ENCODE measurements at regions not wholly inside any gene's neighbourhood (a gene's known extent, or its start where the extent isn't known, plus 50 kb on each side); places are given as distances from the start of the nearest gene placed in this dataset.

GRCh38 chr13:63438951-63439350, 2023.3 kb upstream of the PCDH20 start:
- TF ChIP-seq ZNF274 (IDR thresholded peaks at IDR 0.05; ENCODE audit: low read depth, low read length) (no peak), YY1 (IDR thresholded peaks at IDR 0.05; ENCODE audit: insufficient read depth, insufficient read length) (no peak)

DNA sequence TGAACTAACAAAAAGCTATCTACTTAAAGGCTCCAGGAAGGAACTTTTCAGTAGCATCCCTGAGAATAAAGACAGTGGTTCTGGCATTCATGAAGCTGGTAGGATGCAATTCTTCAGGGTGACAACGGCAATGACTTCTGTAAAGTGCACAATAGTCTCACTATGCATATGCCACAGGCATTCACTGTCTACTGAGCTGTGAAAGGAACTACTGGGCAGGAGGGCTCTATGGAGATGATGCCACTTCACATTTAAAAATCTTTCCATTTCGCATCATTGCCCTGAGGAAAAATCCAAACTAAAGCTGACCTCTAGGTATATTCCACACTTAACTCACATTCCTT, 2020.6 kb upstream of the PCDH20 start:
- TF ChIP-seq ZNF274 (IDR thresholded peaks at IDR 0.05; ENCODE audit: low read depth, low read length) (no peak), YY1 (IDR thresholded peaks at IDR 0.05; ENCODE audit: insufficient read depth, insufficient read length) (no peak), SUZ12 (IDR thresholded peaks at IDR 0.05; ENCODE audit: extremely low read depth, insufficient read depth, insufficient read length) (no peak)
- DNase-seq (ENCODE audit: low read depth, low spot score): no peak

More at GRCh38 chr13:63438951-63439350, 2023.3 kb upstream of the PCDH20 start:
- H3K9ac ChIP-seq (ENCODE audit: insufficient read length, low read depth): no peak overlapping the region
- no peak overlapping the region for H3K4me3 ChIP-seq (ENCODE audit: insufficient read length, low read depth)
- H3K36me3 ChIP-seq (ENCODE audit: insufficient read depth, insufficient read length, low read length): no peaks in the 10 kb centered on the region
- no peaks in the 10 kb centered on the region for H3K9me3 ChIP-seq (ENCODE audit: insufficient read depth, low read length)
- H3K27me3 ChIP-seq (ENCODE audit: insufficient read depth, insufficient read length): no peaks in the 10 kb centered on the region
- H3K4me1 ChIP-seq (ENCODE audit: insufficient read depth, insufficient read length): no peaks in the 10 kb centered on the region
- DNase-seq (ENCODE audit: low read depth, low spot score): no peak

DNA sequence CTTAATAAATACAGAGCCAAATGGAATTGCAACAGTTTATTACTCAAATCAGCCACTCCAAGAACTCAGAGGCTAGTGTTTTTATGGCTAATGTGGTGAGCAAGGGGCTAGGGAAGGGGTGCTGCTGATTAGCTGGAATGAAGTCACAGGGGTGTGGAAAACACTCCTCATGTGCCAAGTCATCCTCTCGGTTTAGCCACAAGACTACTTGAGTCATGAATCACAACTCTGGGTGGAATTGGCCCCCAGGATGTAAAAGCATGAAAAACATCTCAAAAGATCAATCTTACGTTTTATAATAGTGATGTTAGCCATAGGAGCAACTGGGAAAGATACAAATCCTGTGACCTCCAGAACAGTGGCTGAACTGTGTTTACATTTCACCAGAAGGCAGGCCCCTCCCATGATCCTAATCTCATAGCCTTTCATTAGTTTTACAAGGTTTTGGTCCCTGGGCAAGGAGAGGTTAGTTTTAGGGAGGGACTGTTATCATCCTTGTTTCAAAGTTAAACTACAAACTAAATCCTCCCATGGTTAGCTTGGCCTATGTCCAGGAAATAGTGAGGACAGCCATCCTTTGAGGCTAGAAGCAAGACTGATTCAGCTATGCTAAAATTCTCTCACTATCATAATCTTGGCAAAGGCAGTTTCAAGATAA, 2020.1 kb upstream of the PCDH20 start:
- no peaks in the 10 kb centered on the region for H3K4me1 ChIP-seq (ENCODE audit: insufficient read depth, insufficient read length)
- DNase-seq (ENCODE audit: low read depth, low spot score): no peak
- no peaks in the 10 kb centered on the region for H3K27me3 ChIP-seq (ENCODE audit: insufficient read depth, insufficient read length)
- no peak overlapping the region for H3K9ac ChIP-seq (ENCODE audit: insufficient read length, low read depth)
- H3K9me3 ChIP-seq (ENCODE audit: insufficient read depth, low read length): no peaks in the 10 kb centered on the region
- H3K36me3 ChIP-seq (ENCODE audit: insufficient read depth, insufficient read length, low read length): no peaks in the 10 kb centered on the region
- no peak overlapping the region for H3K4me3 ChIP-seq (ENCODE audit: insufficient read length, low read depth)
- TF ChIP-seq YY1 (IDR thresholded peaks at IDR 0.05; ENCODE audit: insufficient read depth, insufficient read length): no peak
- no peak for TF ChIP-seq ZNF274 (IDR thresholded peaks at IDR 0.05; ENCODE audit: low read depth, low read length)
- no peak for TF ChIP-seq SUZ12 (IDR thresholded peaks at IDR 0.05; ENCODE audit: extremely low read depth, insufficient read depth, insufficient read length)

More for the DNA sequence above, 2020.6 kb upstream of the PCDH20 start:
- H3K4me1 ChIP-seq (ENCODE audit: insufficient read depth, insufficient read length): no peaks in the 10 kb centered on the region
- H3K4me3 ChIP-seq (ENCODE audit: insufficient read length, low read depth): no peak overlapping the region
- H3K36me3 ChIP-seq (ENCODE audit: insufficient read depth, insufficient read length, low read length): no peaks in the 10 kb centered on the region
- no peak overlapping the region for H3K9ac ChIP-seq (ENCODE audit: insufficient read length, low read depth)
- H3K9me3 ChIP-seq (ENCODE audit: insufficient read depth, low read length): no peaks in the 10 kb centered on the region
- H3K27me3 ChIP-seq (ENCODE audit: insufficient read depth, insufficient read length): no peaks in the 10 kb centered on the region

DNA sequence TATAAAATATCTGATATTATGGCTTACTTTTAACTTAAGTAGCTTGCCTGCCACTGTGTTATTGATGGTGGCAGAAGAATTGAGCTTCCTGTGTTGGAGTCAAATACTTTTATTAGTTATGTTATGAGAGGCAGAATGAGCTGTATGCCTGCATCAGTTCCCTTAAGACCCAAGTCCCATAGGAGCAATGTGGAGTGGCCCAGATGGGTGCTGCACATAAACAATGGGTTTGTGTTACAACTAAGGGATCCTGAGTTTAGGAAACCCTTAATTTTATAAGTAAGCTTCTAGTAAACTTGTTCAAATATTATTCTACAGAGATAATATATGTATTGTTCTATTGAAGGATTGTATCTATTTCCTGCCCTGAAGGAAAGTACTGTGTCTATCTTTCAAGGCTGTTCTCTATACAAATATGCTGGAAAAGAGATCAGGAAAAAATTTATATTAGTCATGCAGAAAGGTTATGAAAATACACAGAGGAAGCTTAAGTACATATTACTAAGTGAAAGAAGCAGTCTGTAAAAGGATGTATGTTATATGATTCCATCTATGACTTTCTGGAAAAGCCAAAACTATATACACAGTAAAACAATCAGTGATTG, 2018.0 kb upstream of the PCDH20 start:
- Histone ChIP-seq H3K9ac (ENCODE audit: insufficient read length, low read depth) (no peak overlapping the region), H3K4me1 (ENCODE audit: insufficient read depth, insufficient read length) (no peaks in the 10 kb centered on the region), H3K9me3 (ENCODE audit: insufficient read depth, low read length) (no peaks in the 10 kb centered on the region), H3K27me3 (ENCODE audit: insufficient read depth, insufficient read length) (no peaks in the 10 kb centered on the region), H3K36me3 (ENCODE audit: insufficient read depth, insufficient read length, low read length) (no peaks in the 10 kb centered on the region), H3K4me3 (ENCODE audit: insufficient read length, low read depth) (no peak overlapping the region)
- no peak for DNase-seq (ENCODE audit: low read depth, low spot score)
- TF ChIP-seq ZNF274 (IDR thresholded peaks at IDR 0.05; ENCODE audit: low read depth, low read length) (no peak), SUZ12 (IDR thresholded peaks at IDR 0.05; ENCODE audit: extremely low read depth, insufficient read depth, insufficient read length) (no peak), YY1 (IDR thresholded peaks at IDR 0.05; ENCODE audit: insufficient read depth, insufficient read length) (no peak)

DNA sequence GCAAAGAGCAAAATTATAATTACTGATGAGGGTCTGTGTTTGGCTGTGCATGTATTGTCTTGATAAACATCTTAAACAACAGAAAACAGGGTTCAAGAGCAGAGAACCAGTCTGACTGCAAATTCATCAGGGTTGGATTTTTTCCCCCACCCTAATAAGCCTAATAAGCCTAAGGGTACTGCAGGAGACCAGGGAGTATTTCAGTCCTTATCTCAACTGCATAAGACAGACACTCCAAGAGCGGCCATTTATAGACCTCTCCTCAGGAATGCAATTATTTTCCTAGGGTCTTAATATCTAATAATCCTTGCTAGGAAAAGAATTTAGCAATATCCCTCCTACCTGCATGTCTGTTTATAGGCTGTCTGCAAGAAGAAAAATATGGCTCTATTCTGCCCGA, 2011.5 kb upstream of the PCDH20 start:
- TF ChIP-seq SUZ12 (IDR thresholded peaks at IDR 0.05; ENCODE audit: extremely low read depth, insufficient read depth, insufficient read length) (no peak), ZNF274 (IDR thresholded peaks at IDR 0.05; ENCODE audit: low read depth, low read length) (no peak), YY1 (IDR thresholded peaks at IDR 0.05; ENCODE audit: insufficient read depth, insufficient read length) (no peak)
- DNase-seq (ENCODE audit: low read depth, low spot score): no peak
- Histone ChIP-seq H3K36me3 (ENCODE audit: insufficient read depth, insufficient read length, low read length) (no peaks in the 10 kb centered on the region), H3K9me3 (ENCODE audit: insufficient read depth, low read length) (no peaks in the 10 kb centered on the region), H3K27me3 (ENCODE audit: insufficient read depth, insufficient read length) (no peaks in the 10 kb centered on the region), H3K9ac (ENCODE audit: insufficient read length, low read depth) (no peak overlapping the region), H3K4me3 (ENCODE audit: insufficient read length, low read depth) (no peak overlapping the region), H3K4me1 (ENCODE audit: insufficient read depth, insufficient read length) (no peaks in the 10 kb centered on the region)

GRCh38 chr13:63425131-63425530, 2009.5 kb upstream of the PCDH20 start:
- Histone ChIP-seq H3K27me3 (ENCODE audit: insufficient read depth, insufficient read length) (no peaks in the 10 kb centered on the region), H3K4me3 (ENCODE audit: insufficient read length, low read depth) (no peak overlapping the region), H3K9ac (ENCODE audit: insufficient read length, low read depth) (no peak overlapping the region), H3K36me3 (ENCODE audit: insufficient read depth, insufficient read length, low read length) (no peaks in the 10 kb centered on the region), H3K9me3 (ENCODE audit: insufficient read depth, low read length) (no peaks in the 10 kb centered on the region), H3K4me1 (ENCODE audit: insufficient read depth, insufficient read length) (no peaks in the 10 kb centered on the region)
- no peak for DNase-seq (ENCODE audit: low read depth, low spot score)
- TF ChIP-seq SUZ12 (IDR thresholded peaks at IDR 0.05; ENCODE audit: extremely low read depth, insufficient read depth, insufficient read length) (no peak), YY1 (IDR thresholded peaks at IDR 0.05; ENCODE audit: insufficient read depth, insufficient read length) (no peak), ZNF274 (IDR thresholded peaks at IDR 0.05; ENCODE audit: low read depth, low read length) (no peak)

- DNase-seq (ENCODE audit: low read depth, low spot score): no peak
- H3K4me3 ChIP-seq (ENCODE audit: insufficient read length, low read depth): no peak overlapping the region
- H3K27me3 ChIP-seq (ENCODE audit: insufficient read depth, insufficient read length): no peaks in the 10 kb centered on the region
- H3K9ac ChIP-seq (ENCODE audit: insufficient read length, low read depth): no peak overlapping the region
- H3K36me3 ChIP-seq (ENCODE audit: insufficient read depth, insufficient read length, low read length): no peaks in the 10 kb centered on the region
- no peak for TF ChIP-seq ZNF274 (IDR thresholded peaks at IDR 0.05; ENCODE audit: low read depth, low read length)
- no peak for TF ChIP-seq SUZ12 (IDR thresholded peaks at IDR 0.05; ENCODE audit: extremely low read depth, insufficient read depth, insufficient read length)
- no peak for TF ChIP-seq YY1 (IDR thresholded peaks at IDR 0.05; ENCODE audit: insufficient read depth, insufficient read length)
- H3K9me3 ChIP-seq (ENCODE audit: insufficient read depth, low read length): no peaks in the 10 kb centered on the region
- no peaks in the 10 kb centered on the region for H3K4me1 ChIP-seq (ENCODE audit: insufficient read depth, insufficient read length)
These were observed 2005.5 kb upstream of the PCDH20 start for GRCh38 chr13:63421123-63421522.
